ENCODE measurements at regions not wholly inside any gene's neighbourhood (a gene's known extent, or its start where the extent isn't known, plus 50 kb on each side); places are given as distances from the start of the nearest gene placed in this dataset.

GRCh38 chr5:51471630-51472029 lies 88.4 kb downstream of the ISL1 start:
- TF ChIP-seq CTCF (IDR thresholded peaks at IDR 0.05; ENCODE audit: low read length): no peak
- no peak for TF ChIP-seq EZH2 (optimal IDR thresholded peaks at IDR 0.05; ENCODE audit: low read depth, low read length)
- no peak for TF ChIP-seq EZH2phosphoT487 (IDR thresholded peaks at IDR 0.05; ENCODE audit: low read length)
